ENCODE measurements at regions not wholly inside any gene's neighbourhood (a gene's known extent, or its start where the extent isn't known, plus 50 kb on each side); places are given as distances from the start of the nearest gene placed in this dataset.

- TF ChIP-seq CTCF (IDR thresholded peaks at IDR 0.05; ENCODE audit: poor library complexity) (no peak), EZH2 (IDR thresholded peaks at IDR 0.05; ENCODE audit: borderline replicate concordance) (no peak), EZH2phosphoT487 (IDR thresholded peaks at IDR 0.05; ENCODE audit: low read depth, severe bottlenecking, unreplicated experiment) (no peak)
Measured at GRCh38 chr9:107886826-107887225, 397.3 kb upstream of the KLF4 start.
